ENCODE measurements at regions not wholly inside any gene's neighbourhood (a gene's known extent, or its start where the extent isn't known, plus 50 kb on each side); places are given as distances from the start of the nearest gene placed in this dataset.

DNA sequence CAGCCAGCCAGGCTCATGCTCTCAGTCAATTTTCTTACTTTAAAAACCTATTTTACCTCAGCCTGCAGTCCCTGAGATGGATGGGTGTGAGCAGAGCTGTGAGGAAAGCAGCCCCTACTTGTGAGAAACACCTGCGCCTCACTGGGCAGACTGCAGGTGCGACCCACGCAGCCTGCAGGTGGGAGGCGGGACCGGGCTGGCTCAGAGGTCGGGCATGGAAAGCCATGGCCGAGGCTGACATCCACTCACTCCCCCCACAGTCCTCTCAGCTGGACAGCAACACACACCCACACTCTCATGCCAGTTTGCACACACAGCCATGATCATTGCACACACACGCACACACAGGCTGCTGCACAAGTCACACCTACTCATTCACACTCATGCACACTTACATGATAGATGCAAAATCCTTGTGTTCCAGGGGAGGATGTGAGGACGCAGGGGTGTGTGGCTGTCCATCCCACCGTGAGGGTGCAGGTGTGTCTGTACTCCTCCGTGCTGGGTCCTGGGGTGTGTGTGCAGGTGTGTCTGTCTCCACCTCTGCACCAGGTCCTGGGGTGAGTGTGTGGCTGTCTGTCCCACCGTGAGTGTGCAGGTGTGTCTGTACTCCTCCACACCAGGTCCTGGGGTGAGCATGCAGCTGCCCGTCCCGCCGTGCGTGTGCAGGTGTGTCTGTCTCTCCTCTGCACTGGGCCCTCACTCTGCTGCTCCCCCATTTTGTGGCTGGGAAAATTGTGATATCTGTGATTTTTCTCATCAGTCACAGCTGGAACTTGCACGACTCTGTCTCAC lies 166.5 kb downstream of the RTP5 start:
- H3K27me3 ChIP-seq: peaks cover 68% of the 10 kb centered on the region
- H3K27ac ChIP-seq: no peak overlapping the region

GRCh38 chr2:242036653-242036950 lies 167.1 kb downstream of the RTP5 start:
- TF ChIP-seq, protein P1, sequence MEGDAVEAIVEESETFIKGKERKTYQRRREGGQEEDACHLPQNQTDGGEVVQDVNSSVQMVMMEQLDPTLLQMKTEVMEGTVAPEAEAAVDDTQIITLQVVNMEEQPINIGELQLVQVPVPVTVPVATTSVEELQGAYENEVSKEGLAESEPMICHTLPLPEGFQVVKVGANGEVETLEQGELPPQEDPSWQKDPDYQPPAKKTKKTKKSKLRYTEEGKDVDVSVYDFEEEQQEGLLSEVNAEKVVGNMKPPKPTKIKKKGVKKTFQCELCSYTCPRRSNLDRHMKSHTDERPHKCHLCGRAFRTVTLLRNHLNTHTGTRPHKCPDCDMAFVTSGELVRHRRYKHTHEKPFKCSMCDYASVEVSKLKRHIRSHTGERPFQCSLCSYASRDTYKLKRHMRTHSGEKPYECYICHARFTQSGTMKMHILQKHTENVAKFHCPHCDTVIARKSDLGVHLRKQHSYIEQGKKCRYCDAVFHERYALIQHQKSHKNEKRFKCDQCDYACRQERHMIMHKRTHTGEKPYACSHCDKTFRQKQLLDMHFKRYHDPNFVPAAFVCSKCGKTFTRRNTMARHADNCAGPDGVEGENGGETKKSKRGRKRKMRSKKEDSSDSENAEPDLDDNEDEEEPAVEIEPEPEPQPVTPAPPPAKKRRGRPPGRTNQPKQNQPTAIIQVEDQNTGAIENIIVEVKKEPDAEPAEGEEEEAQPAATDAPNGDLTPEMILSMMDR (IDR thresholded peaks at IDR 0.05): no peak
- Histone ChIP-seq H3K36me3 (no peaks in the 10 kb centered on the region), H3K4me3 (ENCODE audit: low read depth in 1 of 2, low read length in 1 of 2) (no peak overlapping the region), H3K27me3 (peaks cover 63% of the 10 kb centered on the region), H3K9me3 (no peaks in the 10 kb centered on the region), H3K27ac (no peak overlapping the region), H3K4me1 (ENCODE audit: control insufficient read depth in 1 of 2, insufficient read depth in 1 of 2, low read depth in 1 of 2, low read length in 1 of 2) (no peaks in the 10 kb centered on the region)

More for the DNA sequence above, 166.5 kb downstream of the RTP5 start:
- TF ChIP-seq, protein P1 (IDR thresholded peaks at IDR 0.05): no peak
- H3K4me3 ChIP-seq (ENCODE audit: low read depth in 1 of 2, low read length in 1 of 2): no peak overlapping the region
- H3K9me3 ChIP-seq: no peaks in the 10 kb centered on the region
- H3K4me1 ChIP-seq (ENCODE audit: control insufficient read depth in 1 of 2, insufficient read depth in 1 of 2, low read depth in 1 of 2, low read length in 1 of 2): no peaks in the 10 kb centered on the region
- no peaks in the 10 kb centered on the region for H3K36me3 ChIP-seq

- Histone ChIP-seq H3K4me3 (ENCODE audit: low read depth in 1 of 2, low read length in 1 of 2) (no peak overlapping the region), H3K27me3 (peaks cover 45% of the 10 kb centered on the region), H3K9me3 (no peaks in the 10 kb centered on the region), H3K4me1 (ENCODE audit: control insufficient read depth in 1 of 2, insufficient read depth in 1 of 2, low read depth in 1 of 2, low read length in 1 of 2) (no peaks in the 10 kb centered on the region), H3K27ac (no peak overlapping the region), H3K36me3 (no peaks in the 10 kb centered on the region)
- TF ChIP-seq, protein P1 (IDR thresholded peaks at IDR 0.05): no peak
Measured at GRCh38 chr2:242038166-242038927, 168.8 kb downstream of the RTP5 start.

DNA sequence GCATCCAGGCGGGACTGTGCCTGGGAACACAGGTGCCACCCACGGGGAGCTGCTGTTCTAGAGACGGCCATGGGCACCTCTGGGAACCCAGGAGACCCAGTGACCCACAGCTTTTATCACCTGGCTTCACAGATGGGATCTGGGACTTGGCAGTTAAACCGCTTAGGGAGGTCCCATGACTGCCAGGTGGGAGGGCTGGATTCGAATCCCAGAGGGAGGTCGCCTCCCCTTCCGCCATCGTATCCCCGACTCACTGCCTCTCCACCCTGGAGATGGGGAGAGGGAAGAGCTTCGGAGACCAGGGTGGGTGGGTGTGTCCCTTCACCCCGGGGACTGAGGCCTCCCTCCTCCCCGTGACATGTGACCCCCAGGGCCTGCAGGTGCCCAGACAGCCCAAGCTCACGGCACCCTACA lies 169.4 kb downstream of the RTP5 start:
- Histone ChIP-seq H3K27me3 (peaks cover 39% of the 10 kb centered on the region), H3K4me1 (ENCODE audit: control insufficient read depth in 1 of 2, insufficient read depth in 1 of 2, low read depth in 1 of 2, low read length in 1 of 2) (no peaks in the 10 kb centered on the region), H3K27ac (no peak overlapping the region), H3K9me3 (no peaks in the 10 kb centered on the region), H3K36me3 (no peaks in the 10 kb centered on the region), H3K4me3 (ENCODE audit: low read depth in 1 of 2, low read length in 1 of 2) (no peak overlapping the region)
- TF ChIP-seq, protein P1 (IDR thresholded peaks at IDR 0.05): no peak

GRCh38 chr2:242040303-242040655 lies 170.8 kb downstream of the RTP5 start:
- no peak overlapping the region for H3K27ac ChIP-seq
- no peaks in the 10 kb centered on the region for H3K9me3 ChIP-seq
- no peaks in the 10 kb centered on the region for H3K36me3 ChIP-seq
- H3K4me1 ChIP-seq (ENCODE audit: control insufficient read depth in 1 of 2, insufficient read depth in 1 of 2, low read depth in 1 of 2, low read length in 1 of 2): no peaks in the 10 kb centered on the region
- TF ChIP-seq, protein P1 (IDR thresholded peaks at IDR 0.05): no peak
- no peak overlapping the region for H3K4me3 ChIP-seq (ENCODE audit: low read depth in 1 of 2, low read length in 1 of 2)
- H3K27me3 ChIP-seq: peaks cover 27% of the 10 kb centered on the region
